Uterus (tissue), 2 donors: ENCODE measurements at regions not wholly inside any gene's neighbourhood (a gene's known extent, or its start where the extent isn't known, plus 50 kb on each side); places are given as distances from the start of the nearest gene placed in this dataset.

Source experiments
- CTCF ChIP-seq, 4 experiments: fragments of 200-600 bp in 2 of 4; fragments of 450-650 bp in 2 of 4; sonication (generic) in 2 of 4; IDR thresholded peaks; one replicate each; pipeline ENCODE4 v1.5.1; 2016 to 2019; ENCODE audit warnings: antibody characterized with exemption in 4 of 4, mild to moderate bottlenecking in 2 of 4, moderate library complexity in 1 of 4
- POLR2A ChIP-seq, 2 donors: fragments of 450-650 bp; IDR thresholded peaks; one replicate each; pipeline ENCODE4 v1.6.1; 2016; ENCODE audit warnings: antibody characterized with exemption in 2 of 2, mild to moderate bottlenecking in 1 of 2, moderate library complexity in 1 of 2

- TF ChIP-seq CTCF (IDR thresholded peaks at IDR 0.05) (no peak), POLR2A (IDR thresholded peaks at IDR 0.05) (no peak)
Measured at GRCh38 chr12:42902001-42902400, 312.5 kb upstream of the PRICKLE1 start.
